ENCODE measurements at regions not wholly inside any gene's neighbourhood (a gene's known extent, or its start where the extent isn't known, plus 50 kb on each side); places are given as distances from the start of the nearest gene placed in this dataset.

DNA sequence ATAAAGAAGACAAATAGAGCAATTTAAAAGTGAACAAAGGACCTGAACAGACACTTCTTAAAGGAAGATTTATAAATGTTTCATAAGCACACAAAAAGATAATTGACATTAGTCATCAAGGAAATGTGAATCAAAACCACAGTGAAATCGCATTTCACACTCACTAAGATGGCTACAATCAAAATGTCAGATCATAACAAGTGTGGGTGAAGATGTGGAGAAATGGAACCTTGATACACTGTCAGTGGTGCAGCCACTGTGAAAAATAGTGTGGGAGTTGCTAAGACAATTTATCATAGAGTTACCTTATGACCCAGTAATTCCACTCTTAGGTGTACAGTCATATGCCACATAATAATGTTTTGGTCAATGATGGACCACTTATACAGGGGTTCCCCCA lies 54.5 kb upstream of the HTR4 start:
- POLR2A ChIA-PET, result no interaction called here
- TF ChIP-seq, protein P1, sequence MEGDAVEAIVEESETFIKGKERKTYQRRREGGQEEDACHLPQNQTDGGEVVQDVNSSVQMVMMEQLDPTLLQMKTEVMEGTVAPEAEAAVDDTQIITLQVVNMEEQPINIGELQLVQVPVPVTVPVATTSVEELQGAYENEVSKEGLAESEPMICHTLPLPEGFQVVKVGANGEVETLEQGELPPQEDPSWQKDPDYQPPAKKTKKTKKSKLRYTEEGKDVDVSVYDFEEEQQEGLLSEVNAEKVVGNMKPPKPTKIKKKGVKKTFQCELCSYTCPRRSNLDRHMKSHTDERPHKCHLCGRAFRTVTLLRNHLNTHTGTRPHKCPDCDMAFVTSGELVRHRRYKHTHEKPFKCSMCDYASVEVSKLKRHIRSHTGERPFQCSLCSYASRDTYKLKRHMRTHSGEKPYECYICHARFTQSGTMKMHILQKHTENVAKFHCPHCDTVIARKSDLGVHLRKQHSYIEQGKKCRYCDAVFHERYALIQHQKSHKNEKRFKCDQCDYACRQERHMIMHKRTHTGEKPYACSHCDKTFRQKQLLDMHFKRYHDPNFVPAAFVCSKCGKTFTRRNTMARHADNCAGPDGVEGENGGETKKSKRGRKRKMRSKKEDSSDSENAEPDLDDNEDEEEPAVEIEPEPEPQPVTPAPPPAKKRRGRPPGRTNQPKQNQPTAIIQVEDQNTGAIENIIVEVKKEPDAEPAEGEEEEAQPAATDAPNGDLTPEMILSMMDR (IDR thresholded peaks at IDR 0.05), result no peak
- peaks cover 26% of the 10 kb centered on the region for H3K27me3 Mint-ChIP-seq
- no peak overlapping the region for H3K4me3 Mint-ChIP-seq
- peak overlapping the region; percentile 55 for H3K27ac Mint-ChIP-seq
- intact Hi-C loops (cut with micrococcal nuclease), result loop anchor here (5.0 kb wide), 1 partner anchor 87 kb away; no protein-coding TSS in a partner anchor
- CTCF ChIA-PET, result interaction anchor here (3.7 kb wide), 1 partner anchor 22 kb away, joined by 26 read pairs; no protein-coding TSS in a partner anchor
- peaks cover 5% of the 10 kb centered on the region for H3K9me3 Mint-ChIP-seq
- ATAC-seq, result peak; percentile 97
- H3K36me3 Mint-ChIP-seq (ENCODE audit: low read depth), result peaks cover 4% of the 10 kb centered on the region
- DNase-seq, result peak; percentile 69
- H3K4me1 Mint-ChIP-seq (ENCODE audit: low read depth), result peaks cover 35% of the 10 kb centered on the region

DNA sequence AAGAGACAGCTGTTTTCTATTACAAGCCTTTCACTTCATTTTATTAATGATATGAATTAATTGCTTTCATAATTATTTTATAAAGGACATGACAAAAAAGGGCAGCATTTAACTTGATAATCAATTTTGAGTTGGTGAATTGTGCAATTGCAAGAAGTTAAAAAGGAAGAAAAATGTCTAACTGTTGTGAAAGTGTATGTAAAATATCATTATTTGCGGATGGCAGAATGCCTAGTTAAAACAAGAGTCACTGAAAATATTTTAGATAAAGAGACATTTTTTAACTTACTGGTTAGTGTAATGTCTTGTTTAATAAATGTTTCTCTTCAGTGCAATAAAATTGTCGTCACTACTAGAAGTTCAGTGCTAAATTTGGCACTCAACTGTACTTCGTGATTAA lies 57.6 kb upstream of the HTR4 start:
- Mint-ChIP-seq H3K9me3 (peaks cover 7% of the 10 kb centered on the region), H3K4me1 (ENCODE audit: low read depth) (peaks cover 42% of the 10 kb centered on the region), H3K27me3 (peaks cover 24% of the 10 kb centered on the region), H3K4me3 (no peak overlapping the region), H3K27ac (no peak overlapping the region), H3K36me3 (ENCODE audit: low read depth) (peaks cover 4% of the 10 kb centered on the region)
- no peak for ATAC-seq
- intact Hi-C loops (cut with micrococcal nuclease), result no loop called here
- no peak for DNase-seq
- ChIA-PET POLR2A (interaction anchor here (0.6 kb wide), 1 partner anchor 89 kb away, joined by 3 read pairs; no protein-coding TSS in a partner anchor), CTCF (interaction anchor here (1.0 to 2.9 kb wide), 2 partner anchors 18 to 68 kb away, joined by 3 to 23 read pairs; no protein-coding TSS in a partner anchor)
- TF ChIP-seq, protein P1 (IDR thresholded peaks at IDR 0.05), result no peak

DNA sequence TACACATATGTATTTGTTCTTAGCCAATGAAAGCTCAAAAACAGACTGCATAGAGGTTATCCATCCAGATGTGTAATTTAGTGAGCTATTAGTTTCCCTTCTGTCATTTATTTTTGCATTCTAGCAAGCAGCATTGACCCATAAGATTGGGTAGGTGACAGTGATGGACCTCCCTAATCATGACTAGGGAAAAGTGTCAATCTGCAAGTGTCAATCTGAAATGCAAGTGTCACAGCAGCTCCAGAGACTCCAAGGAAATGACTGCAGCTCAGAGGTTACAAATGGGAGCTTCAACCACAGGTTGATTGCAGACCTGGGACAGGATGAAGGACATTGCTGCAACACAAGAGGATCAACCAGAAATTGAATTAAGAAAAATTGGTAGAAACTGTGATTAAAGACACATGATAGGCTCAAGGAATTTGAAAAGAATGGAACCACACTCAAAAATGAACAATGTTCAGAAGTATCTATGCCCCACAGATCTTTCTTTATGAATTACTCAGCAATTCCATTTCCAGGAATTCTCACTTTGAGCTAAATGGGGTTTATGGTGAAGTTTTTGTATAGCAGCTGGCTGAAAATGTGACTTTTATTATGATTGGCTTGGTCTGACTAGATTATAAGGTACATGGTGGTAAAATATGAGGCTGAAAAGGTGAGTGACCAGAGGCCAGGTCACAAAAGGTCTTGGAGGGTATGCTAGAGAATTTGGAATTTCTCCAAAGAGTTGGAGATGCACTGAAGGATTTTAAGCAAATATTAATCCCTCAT lies 59.6 kb upstream of the HTR4 start:
- peak; percentile 35 for ATAC-seq
- intact Hi-C loops (cut with micrococcal nuclease), result no loop called here

DNA sequence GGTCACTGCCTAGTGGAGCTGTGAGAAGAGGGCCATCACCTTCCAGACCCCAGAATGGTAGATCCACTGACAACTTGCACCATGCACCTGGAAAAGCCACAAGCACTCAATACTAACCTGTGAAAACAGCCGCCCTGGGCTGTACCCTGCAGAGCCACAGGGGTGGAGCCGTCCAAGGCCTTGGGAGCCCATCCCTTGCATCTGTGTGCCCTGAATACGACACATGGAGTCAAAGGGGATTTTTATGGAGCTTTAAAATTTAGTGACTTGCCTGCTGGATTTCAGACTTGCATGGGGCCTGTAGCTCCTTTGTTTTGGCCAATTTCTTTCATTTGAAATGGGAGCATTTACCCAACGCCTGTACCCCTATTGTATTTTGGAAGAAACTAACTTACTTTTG lies 62.4 kb upstream of the HTR4 start:
- peaks cover 17% of the 10 kb centered on the region for H3K4me1 Mint-ChIP-seq (ENCODE audit: low read depth)
- H3K4me3 Mint-ChIP-seq, result no peak overlapping the region
- peaks cover 3% of the 10 kb centered on the region for H3K9me3 Mint-ChIP-seq
- no peak for ATAC-seq
- intact Hi-C loops (cut with micrococcal nuclease), result no loop called here
- no peaks in the 10 kb centered on the region for H3K36me3 Mint-ChIP-seq (ENCODE audit: low read depth)
- DNase-seq, result no peak
- H3K27ac Mint-ChIP-seq, result no peak overlapping the region
- CTCF ChIA-PET, result interaction anchor here (2.0 kb wide), 1 partner anchor 14 kb away, joined by 9 read pairs; no protein-coding TSS in a partner anchor
- POLR2A ChIA-PET, result no interaction called here
- peaks cover 44% of the 10 kb centered on the region for H3K27me3 Mint-ChIP-seq
- TF ChIP-seq, protein P1 (IDR thresholded peaks at IDR 0.05), result no peak

More for the DNA sequence above, 59.6 kb upstream of the HTR4 start:
- Mint-ChIP-seq H3K4me1 (ENCODE audit: low read depth) (peaks cover 30% of the 10 kb centered on the region), H3K9me3 (peaks cover 7% of the 10 kb centered on the region), H3K36me3 (ENCODE audit: low read depth) (peaks cover 4% of the 10 kb centered on the region), H3K4me3 (no peak overlapping the region), H3K27ac (no peak overlapping the region), H3K27me3 (peaks cover 37% of the 10 kb centered on the region)
- no peak for DNase-seq
- POLR2A ChIA-PET, result no interaction called here
- CTCF ChIA-PET, result interaction anchor here (1.0 to 2.9 kb wide), 4 partner anchors 10 to 231 kb away, joined by 4 to 23 read pairs (median 5); no protein-coding TSS in a partner anchor
- TF ChIP-seq, protein P1 (IDR thresholded peaks at IDR 0.05), result no peak

DNA sequence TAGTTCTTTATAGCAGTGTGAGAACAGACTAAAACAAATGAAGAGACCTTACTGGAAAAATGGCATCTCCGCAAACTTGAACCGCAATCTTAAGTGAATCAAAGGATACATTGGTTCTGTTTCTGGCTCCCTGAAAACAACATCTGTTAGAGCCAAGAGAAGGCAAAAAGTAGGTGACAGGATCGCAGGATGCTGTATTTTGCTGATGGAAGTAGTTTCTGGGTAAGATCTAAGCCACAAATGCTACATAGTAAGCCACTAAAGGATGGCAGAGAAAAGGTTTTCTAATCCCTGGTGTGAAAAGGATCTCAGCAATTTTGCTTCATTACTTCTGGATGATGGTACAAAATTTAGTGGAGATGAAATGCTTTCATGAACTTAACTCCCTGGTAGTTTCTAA lies 63.3 kb upstream of the HTR4 start:
- intact Hi-C loops (cut with micrococcal nuclease), result no loop called here
- H3K9me3 Mint-ChIP-seq, result peaks cover 3% of the 10 kb centered on the region
- H3K36me3 Mint-ChIP-seq (ENCODE audit: low read depth), result no peaks in the 10 kb centered on the region
- TF ChIP-seq, protein P1 (IDR thresholded peaks at IDR 0.05), result no peak
- no peak overlapping the region for H3K4me3 Mint-ChIP-seq
- DNase-seq (no peak), ATAC-seq (no peak)
- POLR2A ChIA-PET, result no interaction called here
- peaks cover 17% of the 10 kb centered on the region for H3K4me1 Mint-ChIP-seq (ENCODE audit: low read depth)
- H3K27ac Mint-ChIP-seq, result no peak overlapping the region
- H3K27me3 Mint-ChIP-seq, result peaks cover 41% of the 10 kb centered on the region
- CTCF ChIA-PET, result interaction anchor here (7.6 kb wide), 1 partner anchor 15 kb away, joined by 65 read pairs; no protein-coding TSS in a partner anchor
